Neuronal stem cell (in vitro differentiated cells): ENCODE measurements at regions not wholly inside any gene's neighbourhood (a gene's known extent, or its start where the extent isn't known, plus 50 kb on each side); places are given as distances from the start of the nearest gene placed in this dataset.

Experiments
- DNase-seq: peaks from one replicate; pipeline ENCODE4 v3.0.0-alpha.2; 2013; ENCODE audit warnings: low spot score
- H2AFZ ChIP-seq: one replicate; pipeline ENCODE4 v1.6.1; 2013; ENCODE audit warnings: mild to moderate bottlenecking, low read length, inconsistent platforms
- H2AK5ac ChIP-seq: 2 replicates; pipeline ENCODE4 v1.6.1; 2013; ENCODE audit warnings: low read depth, mild to moderate bottlenecking, inconsistent platforms, low read length, moderate library complexity, mixed read lengths
- H2BK120ac ChIP-seq: 2 replicates; pipeline ENCODE4 v1.6.1; 2013; ENCODE audit warnings: low read depth, mild to moderate bottlenecking, inconsistent platforms, low read length, moderate library complexity, mixed read lengths
- H2BK12ac ChIP-seq: one replicate; pipeline ENCODE4 v1.6.1; 2013; ENCODE audit warnings: low read length, inconsistent platforms
- H2BK15ac ChIP-seq: 2 replicates; pipeline ENCODE4 v1.6.1; 2013; ENCODE audit warnings: mild to moderate bottlenecking, low read length, inconsistent platforms, mixed read lengths
- H2BK5ac ChIP-seq: one replicate; pipeline ENCODE4 v1.6.1; 2013; ENCODE audit warnings: inconsistent platforms, mild to moderate bottlenecking, low read length, moderate library complexity
- H3K14ac ChIP-seq: one replicate; pipeline ENCODE4 v1.6.1; 2013; ENCODE audit warnings: low read length, inconsistent platforms
- H3K18ac ChIP-seq: 2 replicates; pipeline ENCODE4 v1.6.1; 2013; ENCODE audit warnings: low read length, inconsistent platforms
- H3K23ac ChIP-seq: 2 replicates; pipeline ENCODE4 v1.6.1; 2013; ENCODE audit warnings: low read depth, mild to moderate bottlenecking, mixed read lengths, low read length, inconsistent platforms; ENCODE audit not compliant: poor library complexity
- H3K27ac ChIP-seq: replicated peaks from 3 replicates; pipeline ENCODE4 v1.5.1; 2013; ENCODE audit warnings: low read length, inconsistent platforms
- H3K27me3 ChIP-seq, 3 experiments: 2 replicates each; pipeline ENCODE4 v1.6.1; 2013; ENCODE audit warnings: low read length in 3 of 3, mild to moderate bottlenecking in 2 of 3, inconsistent platforms in 1 of 3, low read depth in 1 of 3, mixed read lengths in 1 of 3, moderate library complexity in 1 of 3; ENCODE audit not compliant: control insufficient read depth in 3 of 3, insufficient read depth in 3 of 3
- H3K36me3 ChIP-seq, 2 donors: replicated peaks in 1 of 2; 2 replicates each; pipeline ENCODE4 v1.6.1; 2013; ENCODE audit warnings: low read length in 2 of 2; ENCODE audit not compliant: control insufficient read depth in 2 of 2, insufficient read depth in 2 of 2
- H3K4ac ChIP-seq: 2 replicates; pipeline ENCODE4 v1.6.1; 2013; ENCODE audit warnings: inconsistent platforms, mild to moderate bottlenecking, low read length, moderate library complexity
- H3K4me1 ChIP-seq, 2 donors: 1 replicate in 1 of 2; 2 replicates in 1 of 2; pipeline ENCODE4 v1.6.1; 2013; ENCODE audit warnings: low read length in 2 of 2, low read depth in 1 of 2; ENCODE audit not compliant: control insufficient read depth in 2 of 2, insufficient read depth in 1 of 2
- H3K4me2 ChIP-seq: one replicate; pipeline ENCODE4 v1.6.1; 2013; ENCODE audit warnings: mild to moderate bottlenecking, low read length, inconsistent platforms; ENCODE audit not compliant: insufficient read depth, poor library complexity, severe bottlenecking
- H3K4me3 ChIP-seq, 2 donors: 2 replicates each; pipeline ENCODE4 v1.5.1; 2013; ENCODE audit warnings: low read length in 2 of 2, mild to moderate bottlenecking in 2 of 2, inconsistent platforms in 1 of 2, moderate library complexity in 1 of 2
- H3K79me1 ChIP-seq: one replicate; pipeline ENCODE4 v1.6.1; 2013; ENCODE audit warnings: low read depth, mild to moderate bottlenecking, inconsistent platforms, low read length, moderate library complexity
- H3K9ac ChIP-seq: one replicate; pipeline ENCODE4 v1.6.1; 2013; ENCODE audit warnings: mild to moderate bottlenecking, low read depth, low read length, inconsistent platforms; ENCODE audit not compliant: poor library complexity
- H3K9me3 ChIP-seq, 2 donors: replicated peaks in 1 of 2; 2 replicates each; pipeline versions ENCODE3 to v1.6.1; 2013; ENCODE audit warnings: low read length in 2 of 2, mild to moderate bottlenecking in 2 of 2, inconsistent platforms in 1 of 2, low read depth in 1 of 2, mixed read lengths in 1 of 2, moderate library complexity in 1 of 2; ENCODE audit not compliant: control insufficient read depth in 2 of 2, insufficient read depth in 1 of 2
- H4K8ac ChIP-seq: one replicate; pipeline ENCODE4 v1.6.1; 2013; ENCODE audit warnings: low read depth, mild to moderate bottlenecking, inconsistent platforms, low read length, moderate library complexity
- H4K91ac ChIP-seq: one replicate; pipeline ENCODE4 v1.6.1; 2013; ENCODE audit warnings: low read length, low read depth, mild to moderate bottlenecking, inconsistent platforms; ENCODE audit not compliant: poor library complexity
- whole genome bisulfite sequencing, 2 donors: extraction: QIAGEN DNeasy Blood & Tissue Kit; methylation state at CpG; one replicate each; pipeline ENCODE4 v1.1.7; 2013; ENCODE audit warnings: missing lambda C conversion rate in 2 of 2, mixed read lengths in 1 of 2; ENCODE audit not compliant: insufficient read length in 2 of 2, insufficient replicate concordance in 1 of 2; ENCODE audit errors: extremely low coverage in 2 of 2; 5-methylcytosine and 5-hydroxymethylcytosine counted together

- peak overlapping the region; percentile 43 for H3K23ac ChIP-seq
- peak overlapping the region; percentile 85 for H3K18ac ChIP-seq
- no CpG with 5 or more reads among the region's 22 CpGs for WGBS, 2 donors
- peaks cover 0 to 2% of the 10 kb centered on the region in 2 donors for H3K36me3 ChIP-seq
- no peak overlapping the region for H3K4me2 ChIP-seq
- peaks cover 0 to 4% of the 10 kb centered on the region in 2 donors for H3K9me3 ChIP-seq
- no peak overlapping the region for H3K27ac ChIP-seq
- H4K91ac ChIP-seq: no peak overlapping the region
- peak overlapping the region; percentile 37 for H3K4ac ChIP-seq
- no peak overlapping the region for H3K9ac ChIP-seq
- no peak overlapping the region for H3K4me3 ChIP-seq
- peak overlapping the region; percentile 71 for H3K14ac ChIP-seq
- H3K79me1 ChIP-seq: peaks cover 3% of the 10 kb centered on the region
- H3K4me1 ChIP-seq: peaks cover 0 to 5% of the 10 kb centered on the region in 2 donors
- H2BK12ac ChIP-seq: peak overlapping the region; percentile 73
- DNase-seq: no peak
- H3K27me3 ChIP-seq: peaks cover 0 to 49% (median 0%) of the 10 kb centered on the region in 3 experiments
- peak overlapping the region; percentile 84 for H2AK5ac ChIP-seq
- H2BK15ac ChIP-seq: peak overlapping the region; percentile 58
- H2BK120ac ChIP-seq: peak overlapping the region; percentile 91
- no peak overlapping the region for H4K8ac ChIP-seq
- H2BK5ac ChIP-seq: no peak overlapping the region
- H2AFZ ChIP-seq: no peak overlapping the region
Measured at GRCh38 chr4:1517592-1518411, 111.6 kb upstream of the NKX1-1 start.

DNA sequence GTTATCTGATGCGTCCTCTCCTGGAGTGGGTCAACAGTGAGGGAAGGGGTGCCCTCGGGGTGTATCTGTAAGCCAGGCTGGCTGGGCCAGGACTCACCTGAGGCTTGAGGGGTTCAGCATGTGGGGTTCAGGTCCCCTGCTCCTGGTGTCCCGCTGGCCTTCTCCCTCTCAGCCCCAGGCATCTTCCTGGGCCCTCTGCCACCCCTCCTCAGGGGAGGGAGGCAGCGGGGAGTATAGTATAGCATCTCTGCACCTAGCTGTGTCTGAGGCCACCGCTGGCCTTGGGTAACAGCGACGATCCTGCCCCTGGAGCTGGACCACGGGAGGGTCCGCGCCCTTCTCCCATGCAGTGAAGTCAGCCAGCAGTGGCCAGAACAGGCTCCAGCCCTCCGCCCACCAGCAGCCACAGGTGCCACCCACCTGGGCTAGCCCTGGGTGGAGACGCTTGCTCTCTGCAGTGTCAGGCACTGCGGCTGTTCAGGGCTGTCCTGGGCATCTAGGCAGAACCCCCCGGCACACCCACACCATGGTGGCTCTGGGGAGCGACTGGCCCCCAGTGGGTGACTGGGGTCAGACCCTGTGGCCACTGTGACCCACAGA is 110.7 kb upstream of the NKX1-1 start:
- H2AFZ ChIP-seq: no peak overlapping the region
- no peak overlapping the region for H2BK5ac ChIP-seq
- H3K4ac ChIP-seq: peak overlapping the region; percentile 27
- no peak overlapping the region for H4K91ac ChIP-seq
- peaks cover 0 to 41% (median 0%) of the 10 kb centered on the region in 3 experiments for H3K27me3 ChIP-seq
- DNase-seq: no peak
- peaks cover 0 to 4% of the 10 kb centered on the region in 2 donors for H3K4me1 ChIP-seq
- H3K9me3 ChIP-seq: peaks cover 0 to 4% of the 10 kb centered on the region in 2 donors
- H2BK15ac ChIP-seq: no peak overlapping the region
- H3K18ac ChIP-seq: peak overlapping the region; percentile 41
- H3K36me3 ChIP-seq: peaks cover 0 to 2% of the 10 kb centered on the region in 2 donors
- peak overlapping the region; percentile 73 for H2BK12ac ChIP-seq
- no CpG with 5 or more reads among the region's 15 CpGs for WGBS, 2 donors
- no peak overlapping the region for H3K4me3 ChIP-seq
- H3K79me1 ChIP-seq: peaks cover 3% of the 10 kb centered on the region
- H3K23ac ChIP-seq: peak overlapping the region; percentile 37
- H3K27ac ChIP-seq: no peak overlapping the region
- peak overlapping the region; percentile 34 for H2AK5ac ChIP-seq
- H3K9ac ChIP-seq: no peak overlapping the region
- H2BK120ac ChIP-seq: no peak overlapping the region
- no peak overlapping the region for H3K4me2 ChIP-seq
- H4K8ac ChIP-seq: no peak overlapping the region
- no peak overlapping the region for H3K14ac ChIP-seq

DNA sequence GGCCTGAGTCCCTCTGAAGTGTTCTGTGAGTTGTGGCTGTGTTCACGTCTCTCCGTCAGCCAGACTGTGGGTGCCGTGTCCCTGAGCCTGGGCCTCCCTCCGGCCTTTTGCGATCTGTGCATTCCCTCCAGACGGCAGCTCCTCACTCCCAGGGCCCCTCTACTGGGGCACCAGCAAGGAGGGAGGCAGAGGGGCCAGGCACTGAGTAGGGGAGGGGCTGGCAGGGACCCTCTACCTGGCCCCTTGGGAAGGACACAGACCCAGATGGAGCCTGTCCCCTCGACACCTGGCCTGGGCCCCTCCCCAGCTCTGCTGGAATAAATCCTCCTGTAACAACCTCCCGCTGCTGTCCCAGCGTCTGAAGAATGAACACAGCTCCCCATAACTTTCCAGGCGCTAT is 110.0 kb upstream of the NKX1-1 start:
- Histone ChIP-seq H2BK12ac (no peak overlapping the region), H4K8ac (no peak overlapping the region), H3K18ac (no peak overlapping the region), H3K79me1 (peaks cover 1% of the 10 kb centered on the region), H3K36me3 (peaks cover 0 to 2% of the 10 kb centered on the region in 2 donors), H2AFZ (no peak overlapping the region), H3K4me2 (no peak overlapping the region), H3K4me1 (peaks cover 0 to 3% of the 10 kb centered on the region in 2 donors), H4K91ac (no peak overlapping the region), H3K23ac (no peak overlapping the region), H2BK5ac (no peak overlapping the region), H3K9me3 (peaks cover 0 to 4% of the 10 kb centered on the region in 2 donors), H2BK120ac (no peak overlapping the region), H3K27me3 (peaks cover 0 to 33% (median 0%) of the 10 kb centered on the region in 3 experiments), H2BK15ac (no peak overlapping the region), H2AK5ac (no peak overlapping the region), H3K4me3 (no peak overlapping the region), H3K9ac (no peak overlapping the region), H3K4ac (no peak overlapping the region), H3K14ac (peak overlapping the region; percentile 67), H3K27ac (no peak overlapping the region)
- DNase-seq: no peak
- WGBS, 2 donors: no CpG with 5 or more reads among the region's 10 CpGs

GRCh38 chr4:1515763-1516162 is 109.5 kb upstream of the NKX1-1 start:
- H3K14ac ChIP-seq: no peak overlapping the region
- no peak overlapping the region for H2BK15ac ChIP-seq
- no peak overlapping the region for H3K27ac ChIP-seq
- no peak overlapping the region for H3K9ac ChIP-seq
- H4K8ac ChIP-seq: no peak overlapping the region
- no peak for DNase-seq
- no peak overlapping the region for H3K23ac ChIP-seq
- H3K4ac ChIP-seq: no peak overlapping the region
- H3K4me3 ChIP-seq: no peak overlapping the region
- H3K9me3 ChIP-seq: peaks cover 0 to 4% of the 10 kb centered on the region in 2 donors
- H2AFZ ChIP-seq: no peak overlapping the region
- H2BK5ac ChIP-seq: no peak overlapping the region
- no peak overlapping the region for H3K18ac ChIP-seq
- peaks cover 0 to 2% of the 10 kb centered on the region in 2 donors for H3K36me3 ChIP-seq
- H3K4me1 ChIP-seq: peaks cover 0 to 3% of the 10 kb centered on the region in 2 donors
- no peak overlapping the region for H2AK5ac ChIP-seq
- H3K79me1 ChIP-seq: peaks cover 1% of the 10 kb centered on the region
- H3K27me3 ChIP-seq: peaks cover 0 to 32% (median 0%) of the 10 kb centered on the region in 3 experiments
- no peak overlapping the region for H4K91ac ChIP-seq
- no peak overlapping the region for H2BK120ac ChIP-seq
- H2BK12ac ChIP-seq: no peak overlapping the region
- no peak overlapping the region for H3K4me2 ChIP-seq
- WGBS, 2 donors: no CpG with 5 or more reads among the region's 5 CpGs
